ENCODE measurements at regions not wholly inside any gene's neighbourhood (a gene's known extent, or its start where the extent isn't known, plus 50 kb on each side); places are given as distances from the start of the nearest gene placed in this dataset.

- H3K27me3 ChIP-seq, result peaks cover 74% of the 10 kb centered on the region
- no peaks in the 10 kb centered on the region for H3K9me3 ChIP-seq
- no peaks in the 10 kb centered on the region for H3K36me3 ChIP-seq
- no peak for ATAC-seq
- no peak overlapping the region for H3K4me3 ChIP-seq
- no peak overlapping the region for H3K27ac ChIP-seq
- no peak for TF ChIP-seq EP300 (IDR thresholded peaks at IDR 0.05)
- no peak for TF ChIP-seq CTCF (IDR thresholded peaks at IDR 0.05)
- TF ChIP-seq POLR2A (IDR thresholded peaks at IDR 0.05), result no peak
- TF ChIP-seq POLR2AphosphoS5 (IDR thresholded peaks at IDR 0.05), result no peak
- 71 to 89% methylated on average over 4 of the region's 5 CpGs for WGBS, 2 donors (ENCODE audit: low coverage in 1 of 2)
- H3K4me1 ChIP-seq, result no peaks in the 10 kb centered on the region
Observed at GRCh38 chr11:45483416-45483815, 182.0 kb downstream of the CHST1 start.

- H3K27me3 ChIP-seq, result peaks cover 75% of the 10 kb centered on the region
- no peaks in the 10 kb centered on the region for H3K36me3 ChIP-seq
- peaks cover 0 to 6% (median 0%) of the 10 kb centered on the region in 3 donors for H3K9me3 ChIP-seq
- ATAC-seq, result no peak
- H3K4me3 ChIP-seq, result no peak overlapping the region
- H3K27ac ChIP-seq, result no peak overlapping the region
- no peaks in the 10 kb centered on the region for H3K4me1 ChIP-seq
- no peak for TF ChIP-seq POLR2AphosphoS5 (IDR thresholded peaks at IDR 0.05)
- TF ChIP-seq EP300 (IDR thresholded peaks at IDR 0.05), result no peak
- TF ChIP-seq CTCF (IDR thresholded peaks at IDR 0.05), result no peak
- TF ChIP-seq POLR2A (IDR thresholded peaks at IDR 0.05), result no peak
- 60 to 82% methylated on average over 1 to 5 of the region's 7 CpGs for WGBS, 2 donors (ENCODE audit: low coverage in 1 of 2)
Observed at GRCh38 chr11:45482331-45482730, 183.1 kb downstream of the CHST1 start.

- no peak for ATAC-seq
- Histone ChIP-seq H3K4me3 (no peak overlapping the region), H3K27ac (no peak overlapping the region), H3K9me3 (peaks cover 0 to 10% (median 0%) of the 10 kb centered on the region in 3 donors), H3K36me3 (no peaks in the 10 kb centered on the region), H3K4me1 (no peaks in the 10 kb centered on the region), H3K27me3 (peaks cover 68% of the 10 kb centered on the region)
- TF ChIP-seq CTCF (IDR thresholded peaks at IDR 0.05) (no peak), POLR2AphosphoS5 (IDR thresholded peaks at IDR 0.05) (no peak), EP300 (IDR thresholded peaks at IDR 0.05) (no peak), POLR2A (IDR thresholded peaks at IDR 0.05) (no peak)
- 63 to 82% methylated on average over 2 to 3 of the region's 3 CpGs for WGBS, 2 donors (ENCODE audit: low coverage in 1 of 2)
Observed at GRCh38 chr11:45481026-45481425, 184.4 kb downstream of the CHST1 start.

GRCh38 chr11:45477588-45477987 lies 187.8 kb downstream of the CHST1 start:
- H3K27me3 ChIP-seq, result peaks cover 42% of the 10 kb centered on the region
- no peak for ATAC-seq
- no peak overlapping the region for H3K27ac ChIP-seq
- no peaks in the 10 kb centered on the region for H3K36me3 ChIP-seq
- no peak for TF ChIP-seq POLR2A (IDR thresholded peaks at IDR 0.05)
- no peak for TF ChIP-seq POLR2AphosphoS5 (IDR thresholded peaks at IDR 0.05)
- TF ChIP-seq EP300 (IDR thresholded peaks at IDR 0.05), result no peak
- TF ChIP-seq CTCF (IDR thresholded peaks at IDR 0.05), result no peak
- H3K4me3 ChIP-seq, result no peak overlapping the region
- WGBS, 2 donors (ENCODE audit: low coverage in 1 of 2), result 86 to 100% methylated on average over 1 of the region's 1 CpG
- H3K9me3 ChIP-seq, result peaks cover 0 to 10% (median 0%) of the 10 kb centered on the region in 3 donors
- H3K4me1 ChIP-seq, result no peaks in the 10 kb centered on the region

GRCh38 chr11:45476126-45476525 lies 189.3 kb downstream of the CHST1 start:
- TF ChIP-seq CTCF (IDR thresholded peaks at IDR 0.05) (no peak), EP300 (IDR thresholded peaks at IDR 0.05) (no peak), POLR2A (IDR thresholded peaks at IDR 0.05) (no peak), POLR2AphosphoS5 (IDR thresholded peaks at IDR 0.05) (no peak)
- no peak for ATAC-seq
- H3K27me3 ChIP-seq, result peaks cover 31% of the 10 kb centered on the region
- no peak overlapping the region for H3K4me3 ChIP-seq
- 84 to 92% methylated on average over 1 to 2 of the region's 2 CpGs for WGBS, 2 donors (ENCODE audit: low coverage in 1 of 2)
- H3K27ac ChIP-seq, result no peak overlapping the region
- peaks cover 0 to 10% (median 0%) of the 10 kb centered on the region in 3 donors for H3K9me3 ChIP-seq
- H3K4me1 ChIP-seq, result no peaks in the 10 kb centered on the region
- H3K36me3 ChIP-seq, result no peaks in the 10 kb centered on the region

Data from gastroesophageal sphincter (tissue), 4 donors.